GM21786 (cell line): ENCODE measurements at regions not wholly inside any gene's neighbourhood (a gene's known extent, or its start where the extent isn't known, plus 50 kb on each side); places are given as distances from the start of the nearest gene placed in this dataset.
"Not testable (repeated sequence)": the region's sequence is repeated elsewhere in the genome, so short reads cannot be mapped to it uniquely, and the experiment has no call there.

Experiments
- ATAC-seq: cut with Tn5 transposase; IDR thresholded peaks from one replicate; pipeline ENCODE4 v1.9.1; 2021; ENCODE audit not compliant: unreplicated experiment

DNA sequence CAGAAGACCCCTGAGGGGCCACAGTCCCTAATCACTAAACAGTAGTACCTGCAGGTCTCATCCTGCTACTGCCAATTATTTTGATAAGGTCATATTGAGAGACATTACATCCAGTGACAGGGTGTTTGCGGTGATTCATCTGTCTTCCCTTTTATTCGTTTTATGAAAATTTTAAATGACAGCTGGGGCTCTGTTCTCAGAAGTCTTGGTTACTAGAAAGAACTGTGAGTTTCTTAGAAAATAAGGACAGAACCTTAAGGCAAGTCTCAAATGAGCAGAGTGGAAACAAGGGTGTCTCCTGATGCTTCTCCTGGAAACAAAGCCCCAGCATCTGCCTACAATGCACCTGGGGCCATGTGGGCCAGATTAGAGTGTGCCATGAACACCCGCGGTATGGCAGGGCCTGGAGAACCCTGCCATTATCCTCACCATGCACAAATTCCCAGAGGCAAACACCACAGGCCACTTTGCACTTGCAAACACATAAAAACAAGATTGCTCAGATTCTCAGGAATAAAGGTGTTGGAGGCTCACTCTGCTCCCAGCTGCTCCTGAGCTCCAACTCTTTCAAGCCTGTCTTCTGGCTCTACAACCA, 66.3 kb upstream of the IQSEC1 start:
- ATAC-seq: no peak

DNA sequence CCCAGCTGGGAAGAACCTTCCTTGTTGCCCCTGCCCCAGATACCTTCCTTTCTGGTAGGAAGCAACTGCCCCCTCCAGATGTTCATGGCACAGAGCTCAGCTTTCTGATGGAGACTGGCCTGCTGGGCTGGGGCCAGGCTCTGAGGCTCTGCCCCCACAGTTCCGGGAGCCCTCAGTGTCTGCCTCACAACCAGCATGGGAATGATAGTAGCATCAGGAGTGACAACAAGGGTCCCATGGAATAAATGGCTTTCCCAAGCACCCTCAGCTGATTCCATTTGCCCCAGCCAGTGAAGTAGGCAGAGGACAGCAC, 65.6 kb upstream of the IQSEC1 start:
- ATAC-seq: no peak

DNA sequence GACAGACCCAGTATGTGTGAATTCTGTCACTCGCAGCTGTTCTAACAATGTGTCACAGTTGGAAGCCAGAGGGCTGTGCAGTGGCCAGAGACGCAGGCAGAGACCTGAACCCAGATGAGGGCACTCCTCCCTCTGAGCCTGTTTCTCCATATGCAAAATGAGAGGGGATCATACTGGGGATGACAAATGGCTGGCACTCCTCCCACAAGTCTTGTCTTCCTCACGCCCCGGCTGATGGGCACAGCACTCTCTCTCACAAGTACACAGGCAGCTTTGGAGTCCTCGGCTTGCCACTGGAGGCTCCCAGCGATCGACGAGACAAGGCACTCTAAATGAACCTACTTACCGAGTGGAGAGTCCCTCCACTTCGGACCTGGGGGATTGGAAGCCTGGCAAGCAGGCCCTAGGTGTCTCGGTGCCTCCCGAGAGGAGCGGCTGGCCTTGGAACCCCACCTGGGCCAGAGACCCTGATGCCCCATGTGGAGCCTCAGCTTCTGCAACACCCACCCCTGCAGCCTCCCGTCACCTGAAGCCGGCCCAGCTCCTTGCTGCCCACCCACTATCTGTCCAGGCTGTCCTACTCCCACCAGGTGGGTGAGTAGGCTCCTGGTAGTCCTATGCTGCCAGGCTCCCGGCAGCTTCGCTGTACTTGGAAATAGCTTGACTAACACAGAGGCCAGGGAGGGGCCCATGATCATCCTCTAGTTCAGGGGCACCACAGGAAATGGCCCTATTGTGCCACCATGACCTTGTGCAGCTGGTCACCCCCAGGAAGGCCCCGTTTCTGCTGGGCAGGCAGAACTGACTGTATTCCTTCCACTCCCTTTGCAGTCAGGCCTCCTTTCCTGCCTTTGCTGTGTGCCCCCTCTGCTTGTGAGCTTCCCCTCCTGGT, 65.0 kb upstream of the IQSEC1 start:
- no peak for ATAC-seq

DNA sequence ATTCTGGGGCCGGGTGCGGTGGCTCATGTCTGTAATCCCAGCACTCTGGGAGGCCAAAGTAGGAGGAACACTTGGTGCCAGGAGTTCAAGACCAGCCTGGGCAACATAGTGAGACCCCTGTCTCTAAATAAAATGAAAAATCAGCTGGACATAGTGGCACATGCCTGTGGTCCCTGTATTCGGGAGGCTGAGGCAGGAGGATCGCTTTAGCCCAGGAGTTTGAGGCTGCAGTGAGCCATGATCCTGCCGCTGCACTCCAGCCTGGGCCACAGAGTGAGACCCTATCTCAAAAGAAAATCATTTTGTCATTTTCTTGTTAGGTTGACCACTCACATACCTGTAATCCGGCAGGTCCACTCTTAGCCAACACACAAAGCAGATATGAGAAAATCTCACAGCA, 63.6 kb upstream of the IQSEC1 start:
- ATAC-seq: not testable (repeated sequence)

DNA sequence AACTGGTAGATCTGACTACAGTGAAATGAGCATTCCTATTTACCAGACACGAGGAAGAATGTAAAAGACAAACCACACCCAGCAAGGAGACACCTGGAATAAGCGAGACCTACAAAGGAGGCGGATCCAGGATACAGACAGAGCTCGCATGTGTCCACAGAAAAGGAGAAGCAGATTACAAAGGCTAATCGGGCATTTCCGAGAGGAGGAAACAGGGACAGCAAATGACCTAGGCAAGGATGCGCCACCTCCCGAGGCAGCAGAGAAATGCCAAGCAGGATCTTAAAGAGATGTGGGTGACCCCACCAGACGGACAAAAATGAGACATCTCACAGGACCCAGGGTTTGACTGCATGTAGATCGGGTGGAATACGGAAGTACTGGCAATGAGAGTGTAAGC, 63.2 kb upstream of the IQSEC1 start:
- ATAC-seq: no peak

DNA sequence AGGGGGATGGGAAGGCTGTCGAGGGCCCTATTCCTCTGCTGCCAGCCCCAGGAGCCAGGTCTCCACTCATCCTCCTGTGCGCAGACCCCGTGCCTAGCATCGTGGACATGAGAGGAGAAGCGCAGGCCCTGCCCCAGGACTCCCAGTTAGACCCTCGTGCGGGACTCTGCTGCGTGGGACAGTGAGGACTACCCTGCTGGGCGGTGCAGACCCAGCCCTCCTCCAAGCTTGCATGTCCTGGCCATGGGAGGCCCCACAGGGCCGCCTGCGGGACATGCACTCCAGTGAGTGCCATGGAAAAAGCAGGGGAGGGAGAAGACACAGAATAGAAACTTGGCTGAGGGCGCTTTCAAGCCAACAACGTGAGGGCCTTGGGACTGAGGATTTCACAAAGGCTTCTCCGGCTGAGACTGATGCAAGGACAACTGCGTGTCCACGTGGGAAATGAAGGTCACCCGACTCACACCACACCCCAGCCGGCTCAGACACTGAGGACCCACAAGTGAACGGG, 62.6 kb upstream of the IQSEC1 start:
- ATAC-seq: no peak

DNA sequence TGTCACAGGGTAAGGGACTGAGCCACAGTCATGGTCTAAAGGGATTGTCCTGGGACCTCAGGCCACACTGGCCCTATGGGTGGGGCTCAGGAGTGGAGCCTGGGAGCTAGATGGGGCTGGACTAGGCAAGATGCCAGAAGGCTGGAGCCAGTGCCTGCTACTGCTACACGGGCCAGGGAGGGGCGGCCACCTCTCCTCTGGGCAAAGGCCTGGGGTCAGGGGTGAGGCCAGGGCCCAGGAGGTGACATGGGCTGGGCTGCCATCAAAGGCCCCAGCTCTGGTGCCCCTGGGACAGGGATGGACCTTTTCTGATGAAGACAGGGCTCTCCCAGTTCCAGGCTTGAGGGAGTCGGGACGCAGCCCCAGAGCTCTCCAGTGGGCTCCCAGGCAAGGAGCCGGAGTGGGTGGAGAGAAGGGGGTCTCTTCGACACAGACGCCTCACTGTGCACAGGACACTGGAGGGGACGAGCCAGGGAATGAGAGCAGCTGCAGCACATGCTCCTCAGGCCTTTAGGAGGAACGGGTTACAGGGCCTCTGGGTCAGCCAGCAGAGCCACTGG, 62.1 kb upstream of the IQSEC1 start:
- no peak for ATAC-seq

DNA sequence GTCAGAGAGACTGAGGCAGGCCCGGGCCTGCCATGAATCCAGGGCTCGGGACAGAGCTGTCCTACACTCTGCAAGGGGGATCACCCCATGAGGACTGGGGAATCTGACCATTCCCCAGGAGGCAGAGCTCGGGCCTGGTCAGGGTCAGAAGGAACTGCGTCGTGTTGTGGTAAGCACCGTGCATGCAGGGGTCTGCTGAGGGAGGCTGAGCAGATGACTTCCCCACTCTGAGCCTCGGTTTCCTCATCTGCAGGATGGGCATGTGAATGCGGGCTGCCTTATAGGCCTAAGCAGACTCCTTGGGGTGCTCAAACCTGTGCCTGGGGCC, 61.6 kb upstream of the IQSEC1 start:
- ATAC-seq: no peak

DNA sequence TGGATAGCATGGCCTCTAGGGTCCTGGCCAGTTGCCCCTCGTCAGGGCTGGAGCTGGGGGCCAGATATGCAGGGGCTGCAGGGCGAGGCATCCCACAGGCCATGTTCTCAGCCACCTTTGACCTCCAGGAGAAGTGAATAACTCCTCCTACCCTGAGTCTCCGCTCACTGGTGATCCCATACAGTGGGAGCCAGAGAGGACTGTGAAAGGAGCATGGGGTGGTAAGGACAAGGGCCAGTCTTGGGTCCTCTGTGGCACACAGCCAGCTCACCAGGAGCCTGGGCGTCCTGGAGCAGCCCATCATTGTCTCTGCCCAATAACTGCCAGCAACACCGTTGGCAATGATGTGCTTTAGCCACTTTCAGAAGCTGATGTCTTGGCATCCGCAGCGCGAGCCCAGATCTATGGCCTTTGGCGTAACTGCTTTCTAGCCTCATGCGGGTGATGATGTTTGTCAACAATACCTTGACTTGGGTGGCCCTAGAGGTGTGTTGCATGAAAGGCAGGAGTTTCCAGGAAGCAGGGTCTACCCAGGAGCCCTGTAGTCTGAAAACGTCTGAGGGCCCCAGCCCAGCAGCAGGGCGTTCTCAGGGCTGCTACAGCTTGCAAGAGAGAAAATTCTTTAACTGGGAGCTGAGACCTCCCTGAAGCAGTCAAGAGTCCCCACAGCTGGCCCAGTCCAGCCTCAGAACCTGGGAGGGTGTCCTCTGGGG, 61.1 kb upstream of the IQSEC1 start:
- ATAC-seq: no peak

DNA sequence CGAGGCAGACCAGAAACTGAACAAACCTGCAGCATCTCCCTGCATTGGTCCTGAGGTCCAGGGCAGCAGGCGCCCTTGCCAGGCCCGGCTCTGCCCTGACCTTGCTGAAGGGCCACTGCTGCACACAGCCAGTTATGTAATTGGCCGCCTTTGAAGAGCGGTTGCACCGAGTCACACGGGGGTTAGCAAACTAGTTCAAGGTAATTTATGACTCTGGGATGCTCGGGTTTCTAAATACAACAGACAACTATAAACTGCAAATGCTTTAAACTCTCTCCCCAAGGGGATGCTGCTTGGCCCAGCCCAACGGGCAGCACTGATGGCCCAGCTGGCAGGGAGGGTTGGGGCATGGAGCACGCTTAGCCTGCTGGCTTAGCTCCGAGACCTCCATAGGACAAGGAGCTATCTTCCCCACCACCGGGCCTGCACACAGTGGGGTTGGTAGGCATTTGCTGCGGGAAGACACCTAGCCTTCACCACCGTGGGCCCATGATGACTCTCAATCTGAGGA, 60.3 kb upstream of the IQSEC1 start:
- no peak for ATAC-seq

DNA sequence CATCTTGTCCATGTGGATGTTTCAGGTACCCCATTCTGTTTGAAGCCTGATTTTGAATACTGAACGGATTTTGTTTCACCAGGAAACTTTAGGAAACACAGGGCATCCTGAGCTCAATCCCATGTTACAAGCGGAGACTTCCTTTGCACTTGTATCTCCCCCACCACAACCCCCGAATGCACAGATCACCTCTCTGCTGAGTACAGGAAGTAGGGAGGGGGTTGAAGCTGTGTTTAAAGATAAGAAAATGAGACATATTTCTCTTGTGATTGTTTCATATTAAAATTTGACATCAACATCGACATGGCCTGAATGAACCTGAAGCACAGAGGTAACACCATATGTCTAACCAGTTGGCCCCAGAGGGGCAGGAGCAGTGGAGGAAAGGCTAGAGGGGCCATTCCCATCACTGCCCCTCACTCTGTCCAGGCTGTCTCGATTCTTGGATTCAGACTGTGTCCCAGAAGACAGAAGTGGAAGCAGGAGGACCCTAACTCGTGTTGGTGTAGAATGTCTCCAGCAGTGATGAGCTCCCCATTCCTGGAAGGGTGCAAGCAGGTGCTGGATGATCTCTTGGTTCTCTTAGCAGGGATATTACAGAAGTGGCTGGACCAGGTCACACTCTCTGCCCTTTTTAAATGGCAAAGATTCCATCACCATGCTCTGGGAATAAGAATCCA, 59.6 kb upstream of the IQSEC1 start:
- no peak for ATAC-seq

DNA sequence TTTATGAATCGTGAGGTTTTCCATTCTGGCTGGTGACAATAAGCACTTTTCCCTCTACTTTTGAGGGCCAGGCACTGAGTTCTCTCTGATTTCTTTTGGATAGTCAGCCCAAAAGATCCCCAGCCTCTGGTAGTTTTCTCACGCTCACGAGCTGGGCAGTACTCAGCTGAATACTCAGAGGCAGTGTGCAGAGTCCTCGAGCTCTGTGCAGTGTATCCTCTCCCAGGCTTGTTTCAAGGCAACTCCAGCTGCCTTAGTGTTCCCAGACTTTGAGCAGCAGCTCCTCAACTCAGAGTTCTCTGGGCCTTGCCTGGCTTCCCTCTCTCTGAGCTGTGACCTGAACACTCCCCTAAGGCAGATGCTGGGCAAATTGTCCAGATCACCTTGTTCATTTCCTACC, 59.1 kb upstream of the IQSEC1 start:
- ATAC-seq: no peak

DNA sequence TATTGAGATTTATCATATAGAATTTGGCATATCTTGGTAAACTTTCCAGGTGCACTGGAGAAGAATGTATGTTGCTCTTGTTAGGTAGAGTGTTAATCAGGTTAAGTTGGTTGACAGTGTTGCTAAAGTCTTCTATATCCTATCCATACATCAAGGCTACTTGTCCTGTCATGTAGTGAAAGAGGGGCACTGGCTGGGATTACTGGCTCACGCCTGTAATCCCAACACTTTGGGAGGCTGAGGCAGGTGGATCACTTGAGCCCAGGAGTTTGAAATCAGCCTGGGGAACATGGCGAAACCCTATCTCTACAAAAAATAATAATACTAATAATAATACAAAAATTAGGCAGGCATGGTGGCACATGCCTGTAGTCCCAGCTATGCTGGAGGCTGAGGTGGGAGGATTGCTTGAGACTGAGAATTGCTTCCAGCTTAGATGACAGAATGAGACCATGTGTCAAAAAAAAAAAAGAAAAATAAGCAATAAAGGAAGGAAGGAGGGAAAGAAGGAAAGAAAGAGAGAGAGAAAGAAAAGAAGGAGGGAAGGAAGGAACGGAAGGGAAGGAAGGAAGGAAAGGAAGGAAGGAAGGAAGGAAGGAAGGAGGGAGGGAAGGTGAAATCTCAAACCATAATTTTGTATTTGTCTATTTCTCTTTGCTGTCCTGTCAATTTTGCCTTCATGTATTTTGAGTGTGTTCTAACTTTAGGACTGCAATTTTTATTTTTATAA, 57.4 kb upstream of the IQSEC1 start:
- no peak for ATAC-seq

DNA sequence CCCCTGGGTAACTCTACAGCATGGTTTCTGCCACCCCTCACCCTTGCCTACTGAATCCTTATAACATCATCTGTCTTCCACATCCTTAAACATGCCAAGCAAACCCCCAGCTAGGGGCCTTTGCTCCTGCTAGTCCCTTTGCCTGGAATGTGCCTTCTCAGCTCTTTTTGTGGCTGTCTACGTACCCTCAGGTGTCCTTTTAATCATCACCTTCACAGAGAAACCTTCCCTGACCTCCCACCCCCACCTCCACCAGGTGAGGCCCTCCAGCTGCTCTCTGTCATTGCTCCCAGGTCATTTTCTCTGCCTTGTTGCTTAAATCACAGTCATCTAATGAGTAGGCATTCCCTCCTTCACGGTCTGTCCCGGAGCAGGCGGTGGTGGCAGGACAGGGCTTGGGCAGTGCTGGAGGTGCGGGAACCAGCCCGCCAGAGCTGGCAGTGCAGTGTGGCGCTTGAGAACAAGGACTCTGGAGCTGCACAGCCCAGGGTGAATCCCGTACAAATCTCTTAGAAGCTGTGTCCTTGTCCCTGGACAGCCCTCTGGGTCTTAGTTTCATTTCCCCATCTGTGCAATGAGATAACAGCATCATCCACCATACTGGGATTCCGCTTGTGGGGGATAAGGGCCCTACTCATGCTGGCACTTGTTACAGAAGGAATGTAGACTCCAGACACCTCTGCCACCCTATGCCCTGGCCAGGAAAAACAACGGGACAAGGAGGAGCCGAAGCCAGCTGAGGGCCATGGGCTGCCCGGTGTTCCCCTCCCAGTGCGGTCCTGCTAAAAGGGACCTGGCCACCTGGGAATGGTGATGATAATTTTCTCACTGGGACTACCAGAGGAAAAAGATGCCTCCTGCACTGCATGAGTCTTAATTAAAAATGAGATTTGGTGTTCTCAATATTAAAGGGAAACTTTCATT, 52.1 kb upstream of the IQSEC1 start:
- ATAC-seq: no peak

DNA sequence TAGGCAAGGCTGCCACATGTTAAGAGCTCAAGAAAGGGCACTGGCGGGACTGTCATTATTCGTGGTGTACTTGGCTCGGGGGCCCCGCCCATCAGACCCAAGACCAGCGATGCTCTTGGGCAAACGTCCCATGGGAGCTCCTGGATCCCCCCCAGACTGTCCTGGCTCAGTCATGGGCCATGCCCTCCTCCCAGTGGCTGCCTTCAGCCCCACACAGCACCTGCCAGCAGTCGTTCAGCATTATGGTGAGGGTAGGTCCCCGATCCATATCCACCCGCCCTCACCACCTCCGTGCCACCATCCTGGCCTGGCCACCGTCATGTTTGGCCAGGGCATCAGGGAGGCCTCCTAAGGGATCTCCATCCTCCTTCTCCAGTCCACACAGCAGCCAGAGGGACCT, 51.4 kb upstream of the IQSEC1 start:
- no peak for ATAC-seq

DNA sequence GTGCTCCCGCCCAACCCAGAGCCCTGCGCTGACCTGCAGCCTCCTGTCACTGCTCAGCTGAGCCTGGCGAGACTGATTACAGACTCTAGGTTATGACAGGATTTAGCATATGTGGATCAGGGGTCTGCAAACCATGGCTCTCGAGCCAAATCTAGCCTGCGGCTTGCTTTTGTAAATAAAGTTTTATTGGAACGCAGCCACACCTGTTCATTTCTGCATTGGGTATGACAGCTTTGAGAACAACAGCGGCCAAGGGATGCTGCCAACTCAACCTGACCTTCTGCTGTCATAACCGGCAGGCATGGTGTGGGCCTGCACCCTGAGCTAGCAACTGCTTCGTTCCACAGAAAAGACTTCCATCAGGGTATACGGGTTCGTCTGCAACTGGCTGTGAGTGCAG, 50.5 kb upstream of the IQSEC1 start:
- ATAC-seq: no peak

DNA sequence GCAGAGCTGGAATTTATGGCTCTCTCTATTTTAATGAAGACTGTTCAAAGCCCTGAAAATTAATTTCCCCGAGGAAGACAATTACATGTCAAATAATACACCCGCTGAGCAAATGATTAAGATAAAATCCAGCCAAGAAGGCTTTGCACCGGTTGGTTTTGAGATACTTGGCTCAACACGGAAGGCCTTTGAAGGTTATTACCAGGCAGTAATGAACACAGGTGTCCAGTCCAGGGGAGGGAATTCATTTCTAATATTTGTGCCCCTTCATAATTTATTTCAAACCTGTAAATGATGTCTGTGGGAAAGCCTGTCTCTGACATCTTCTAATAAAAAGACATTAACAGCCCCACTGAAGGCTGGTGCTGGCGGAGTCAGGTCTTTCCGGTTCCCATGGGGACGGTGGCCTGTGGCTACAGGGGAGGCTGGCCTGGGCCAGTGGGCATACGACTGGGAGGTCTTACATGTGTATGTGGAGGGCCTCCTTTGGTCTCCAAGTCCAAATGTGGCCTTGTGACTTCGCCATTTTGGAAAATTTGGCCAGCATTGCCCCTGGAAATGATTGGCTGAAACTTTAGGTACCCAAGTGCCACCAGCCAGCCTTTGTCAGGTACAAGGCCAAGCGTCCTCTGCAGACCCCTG, 49.9 kb upstream of the IQSEC1 start:
- ATAC-seq: no peak
